ENCODE measurements at regions not wholly inside any gene's neighbourhood (a gene's known extent, or its start where the extent isn't known, plus 50 kb on each side); places are given as distances from the start of the nearest gene placed in this dataset.
"Not testable (repeated sequence)": the region's sequence is repeated elsewhere in the genome, so short reads cannot be mapped to it uniquely, and the experiment has no call there.

GRCh38 chr10:118873091-118873737 lies 118.4 kb upstream of the CACUL1 start:
- no peak for DNase-seq

DNA sequence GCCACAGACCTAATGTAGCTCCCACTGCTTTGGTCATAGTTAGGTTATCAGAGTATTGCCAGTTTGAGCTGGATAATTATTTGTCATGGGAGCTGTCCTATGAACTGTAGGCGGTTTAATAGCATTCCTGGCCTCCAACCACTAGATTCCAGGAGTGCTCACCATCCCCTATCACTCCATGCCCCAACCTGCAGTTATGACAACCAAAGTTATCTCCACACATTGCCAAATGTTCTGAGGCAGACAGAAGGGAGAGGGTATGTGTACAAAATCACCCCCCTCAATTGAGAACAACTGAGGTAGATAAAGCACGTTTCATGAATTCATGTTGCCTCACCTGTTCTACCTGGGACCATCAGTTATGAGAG lies 119.0 kb upstream of the CACUL1 start:
- no peak for DNase-seq

DNA sequence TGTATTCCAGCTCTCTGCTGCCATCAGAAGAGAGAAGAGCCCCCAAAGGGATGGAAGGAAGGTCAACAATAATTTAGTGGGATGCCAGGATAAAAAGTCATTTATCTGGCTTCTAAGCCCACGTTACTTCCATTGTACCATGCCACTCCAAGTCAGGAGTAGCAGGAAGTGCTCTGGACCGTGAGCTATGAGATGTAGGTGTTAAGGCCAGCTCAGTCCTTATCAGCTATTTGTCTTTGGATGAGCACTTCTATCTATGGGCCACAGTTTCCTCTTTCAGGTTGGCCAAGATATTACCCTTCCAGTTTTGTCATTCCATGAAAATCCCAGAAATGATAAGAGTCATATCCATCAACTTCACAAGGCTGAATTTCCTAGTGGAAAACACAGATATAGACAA lies 119.4 kb upstream of the CACUL1 start:
- DNase-seq = no peak

- no peak for DNase-seq
Observed at GRCh38 chr10:118875087-118875486, 120.3 kb upstream of the CACUL1 start.

DNA sequence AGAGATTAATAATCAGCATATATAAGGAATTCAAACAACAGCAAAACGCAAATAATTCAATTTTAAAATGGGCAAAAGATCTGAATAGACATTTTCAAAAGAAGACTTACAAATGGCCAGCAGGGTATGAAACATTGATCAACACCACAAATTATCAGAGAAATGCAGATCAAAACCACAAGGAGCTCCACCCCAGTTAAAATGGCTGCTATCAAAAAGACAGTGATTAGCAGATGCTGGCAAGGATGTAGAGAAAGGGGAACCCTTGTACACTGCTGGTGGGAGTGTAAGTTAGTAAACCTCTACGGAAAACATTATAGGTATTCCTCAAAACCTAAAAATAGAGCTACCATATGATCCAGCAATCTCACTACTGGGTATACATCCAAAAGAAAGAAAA lies 128.0 kb upstream of the CACUL1 start:
- DNase-seq = peak; percentile 62

GRCh38 chr10:118892255-118892654 lies 137.3 kb upstream of the NANOS1 start:
- no peak for DNase-seq

DNA sequence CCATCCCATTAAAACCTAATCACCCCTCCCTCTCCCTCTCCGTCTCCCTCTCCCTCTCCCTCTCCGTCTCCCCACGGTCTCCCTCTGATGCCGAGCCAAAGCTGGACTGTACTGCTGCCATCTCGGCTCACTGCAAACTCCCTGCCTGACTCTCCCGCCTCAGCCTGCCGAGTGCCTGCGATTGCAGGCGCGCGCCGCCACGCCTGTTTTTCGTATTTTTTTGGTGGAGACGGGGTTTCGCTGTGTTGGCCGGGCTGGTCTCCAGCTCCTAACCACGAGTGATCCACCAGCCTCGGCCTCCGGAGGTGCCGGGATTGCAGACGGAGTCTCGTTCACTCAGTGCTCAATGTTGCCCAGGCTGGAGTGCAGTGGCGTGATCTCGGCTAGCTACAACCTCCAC lies 134.6 kb upstream of the NANOS1 start:
- not testable (repeated sequence) for DNase-seq

DNA sequence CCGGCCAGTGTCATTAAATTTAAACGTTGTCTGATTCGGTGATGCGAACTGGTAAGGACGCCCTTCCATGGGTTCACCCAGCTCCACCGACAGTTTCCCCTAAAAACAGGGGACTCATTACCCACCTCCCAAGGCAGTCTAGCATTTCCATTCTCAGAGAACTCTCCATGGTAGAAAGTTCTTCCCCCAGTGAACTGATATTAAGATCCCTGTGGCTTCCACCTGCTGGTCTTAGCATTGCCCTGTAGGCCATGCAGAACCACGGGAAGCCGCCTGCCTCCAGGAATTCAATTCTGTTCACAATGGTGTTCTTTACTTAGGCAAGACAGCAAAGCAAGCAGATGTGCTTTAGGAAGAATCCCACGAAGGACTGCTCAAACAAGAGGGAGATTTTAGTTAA lies 128.9 kb upstream of the NANOS1 start:
- DNase-seq = no peak

- DNase-seq = no peak
Observed at GRCh38 chr10:118901380-118901779, 128.1 kb upstream of the NANOS1 start.

DNA sequence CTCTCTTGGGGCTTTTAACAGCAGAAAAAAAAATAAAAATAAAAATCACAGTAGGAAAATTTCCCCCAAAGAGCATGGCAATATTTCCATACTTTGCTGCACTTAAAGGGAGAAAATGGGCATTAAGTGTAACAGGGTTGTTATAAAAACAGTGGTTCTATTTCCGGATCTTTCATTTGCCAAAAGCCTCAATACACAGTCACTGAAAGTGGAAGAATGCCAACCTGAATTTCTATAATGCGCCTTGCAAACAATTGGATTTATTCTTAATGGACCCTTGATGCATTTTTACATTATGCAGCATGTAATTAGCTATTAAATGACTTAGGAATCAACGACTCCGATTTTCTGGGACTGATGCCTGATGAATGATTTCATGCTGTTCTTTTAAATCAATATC lies 127.6 kb upstream of the NANOS1 start:
- DNase-seq = no peak

DNA sequence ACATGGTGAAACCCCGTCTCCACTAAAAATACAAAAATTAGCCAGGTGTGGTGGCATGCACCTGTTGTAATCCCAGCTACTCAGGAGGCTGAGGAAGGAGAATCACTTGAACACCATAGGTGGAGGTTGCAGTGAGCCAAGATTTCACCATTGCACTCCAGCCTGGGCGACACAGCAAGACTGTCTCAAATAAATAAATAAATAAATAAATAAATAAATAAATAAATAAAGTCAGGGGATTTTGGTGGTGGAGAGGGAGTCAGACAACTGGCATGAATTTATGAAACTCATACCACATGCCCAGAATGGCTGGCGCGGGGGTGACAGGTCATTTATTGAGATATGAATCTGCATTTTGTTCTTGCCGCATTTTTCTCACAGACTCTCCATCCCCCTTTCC lies 126.9 kb upstream of the NANOS1 start:
- DNase-seq = not testable (repeated sequence)

GRCh38 chr10:118903251-118903650 lies 126.3 kb upstream of the NANOS1 start:
- DNase-seq = no peak

DNA sequence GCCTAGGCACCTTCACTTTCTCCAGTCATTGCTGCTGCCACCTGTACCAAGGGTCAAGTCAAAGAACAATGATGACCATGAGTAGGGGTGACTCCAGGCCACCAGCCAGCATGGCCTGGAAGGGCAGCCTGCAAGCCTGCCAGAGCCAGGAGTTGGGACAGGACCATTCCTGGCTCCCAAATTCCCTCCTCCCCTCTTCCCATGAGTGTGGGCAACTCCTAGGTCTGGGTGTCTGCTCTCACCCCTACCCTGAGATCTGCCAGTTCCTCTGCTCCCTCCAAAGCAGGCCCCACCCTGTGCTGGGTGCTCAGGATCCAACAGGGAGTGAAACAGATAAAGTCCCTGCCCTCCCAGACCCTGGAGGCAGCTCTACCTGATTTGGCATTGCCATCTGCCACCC lies 125.8 kb upstream of the NANOS1 start:
- no peak for DNase-seq

- DNase-seq = no peak
Observed at GRCh38 chr10:118904286-118904685, 125.2 kb upstream of the NANOS1 start.

DNA sequence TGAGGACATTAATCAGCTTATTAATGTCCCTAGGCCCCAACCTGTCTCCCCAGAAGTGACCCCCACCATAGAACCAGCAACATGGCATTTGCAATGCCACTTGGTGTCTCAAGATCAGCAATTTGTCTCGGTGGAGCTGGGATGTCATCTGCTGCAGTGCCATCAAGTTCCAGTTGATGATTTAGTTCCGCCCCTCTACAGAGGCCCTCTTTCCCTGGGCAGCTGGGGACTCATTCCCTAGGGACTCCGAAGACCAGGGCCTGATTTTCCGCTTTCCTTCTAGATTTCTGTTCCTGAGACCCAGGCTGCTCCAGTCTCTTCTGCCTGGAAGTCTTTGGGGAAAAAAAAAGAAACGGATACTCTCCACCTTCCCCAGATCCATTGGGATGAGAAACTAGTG lies 122.5 kb upstream of the NANOS1 start:
- DNase-seq = no peak

GRCh38 chr10:118908557-118909256 lies 120.8 kb upstream of the NANOS1 start:
- DNase-seq = no peak

DNA sequence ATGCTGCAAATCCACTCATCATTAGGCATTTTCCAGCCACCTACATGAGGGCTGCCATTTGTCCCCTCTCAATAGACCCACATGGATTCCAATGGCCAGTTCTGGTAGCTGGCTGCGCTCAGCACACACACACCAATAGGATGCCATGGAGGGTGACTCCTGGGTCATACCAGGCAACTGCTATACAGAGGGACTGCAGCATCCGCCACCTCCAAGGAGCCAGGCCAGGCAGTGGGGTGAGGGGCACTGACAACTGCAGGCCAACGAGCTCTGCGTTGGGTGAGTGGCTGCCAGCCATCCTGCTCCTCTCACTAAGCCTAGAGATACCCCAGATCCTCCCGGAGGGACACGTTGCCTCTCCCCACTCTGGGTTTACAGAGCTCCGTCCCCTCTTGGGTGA lies 118.8 kb upstream of the NANOS1 start:
- DNase-seq = no peak

GRCh38 chr10:118911363-118911762 lies 118.2 kb upstream of the NANOS1 start:
- no peak for DNase-seq

DNA sequence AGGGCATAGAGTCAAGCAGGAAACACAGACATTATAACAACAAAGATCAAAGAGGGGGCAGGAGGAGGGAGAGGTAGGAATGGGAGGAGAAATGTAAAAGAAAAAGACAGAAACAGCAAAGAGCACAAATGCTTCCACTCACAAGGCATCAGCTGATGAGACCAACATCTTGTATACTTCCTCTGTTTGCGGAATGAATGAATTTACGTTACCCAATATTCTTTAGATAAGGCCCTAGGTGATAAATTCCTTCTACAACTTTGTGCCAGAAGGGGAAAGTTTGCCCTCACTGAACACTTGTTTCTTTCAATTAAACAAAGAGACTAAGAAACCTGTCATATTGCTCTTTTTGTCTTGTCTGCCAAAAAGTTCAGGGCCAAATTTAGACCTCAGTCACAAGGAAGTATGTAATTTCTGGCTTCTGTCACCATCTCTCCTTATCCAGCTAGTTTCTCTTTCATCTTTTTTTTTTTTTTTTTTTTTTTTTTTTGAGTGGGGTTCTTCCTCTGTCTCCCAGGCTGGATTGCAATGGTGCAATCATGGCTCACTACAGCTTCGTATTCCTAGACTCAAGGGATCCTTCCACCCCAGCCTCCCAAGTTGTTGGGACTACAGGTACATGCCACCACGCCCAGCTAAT lies 116.4 kb upstream of the NANOS1 start:
- no peak for DNase-seq

DNA sequence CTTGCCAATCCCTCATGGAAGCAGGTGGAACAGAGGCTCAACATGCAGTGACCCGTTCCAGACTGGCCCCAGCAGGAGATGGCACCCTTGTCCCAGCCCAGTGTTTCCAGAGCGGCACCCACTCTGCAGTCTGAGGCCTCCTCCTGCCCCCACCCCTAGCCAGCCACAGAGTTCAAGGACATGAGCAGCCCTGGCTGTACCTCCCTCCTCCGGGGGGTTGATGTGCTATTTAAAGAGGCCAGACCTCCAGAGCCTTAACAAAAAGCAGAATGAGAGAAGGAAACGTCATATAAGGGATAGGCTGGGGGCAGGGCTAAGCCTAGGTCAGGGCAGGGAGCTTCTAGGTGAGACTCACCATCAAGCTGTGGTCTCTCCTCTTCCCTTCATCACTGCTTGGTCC lies 115.7 kb upstream of the NANOS1 start:
- DNase-seq = no peak

- no peak for DNase-seq
Observed at GRCh38 chr10:118914629-118915028, 114.9 kb upstream of the NANOS1 start.

- DNase-seq = no peak
Observed at GRCh38 chr10:118915161-118915560, 114.4 kb upstream of the NANOS1 start.

DNA sequence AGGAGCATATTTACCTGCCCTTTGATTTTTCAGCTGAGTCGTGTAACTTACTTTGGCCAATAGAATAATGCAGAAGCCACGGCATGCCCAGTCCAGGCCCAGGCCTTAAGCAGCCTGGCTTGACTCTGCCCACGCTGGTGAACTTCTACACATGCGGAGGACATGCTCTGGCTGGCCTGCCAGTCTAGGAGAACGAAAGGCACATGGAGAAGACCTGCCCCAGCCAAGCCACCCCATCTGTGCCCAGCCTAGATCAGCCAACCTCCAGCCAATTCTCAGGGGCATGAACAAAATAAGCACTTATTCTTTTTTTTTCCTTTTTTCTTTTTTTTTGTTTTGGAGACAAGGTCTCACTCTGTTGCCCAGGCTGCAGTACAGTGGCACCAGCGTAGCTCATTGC lies 112.7 kb upstream of the NANOS1 start:
- DNase-seq = no peak

- no peak for DNase-seq
Observed at GRCh38 chr10:118917701-118918100, 111.8 kb upstream of the NANOS1 start.

- DNase-seq = no peak
Observed at GRCh38 chr10:118918116-118918515, 111.4 kb upstream of the NANOS1 start.

Data from hematopoietic multipotent progenitor cell treated with erythropoietin and hydrocortisone succinate and interleukin-3 and kit ligand, for 8 days (in vitro differentiated cells).